ENCODE measurements at regions not wholly inside any gene's neighbourhood (a gene's known extent, or its start where the extent isn't known, plus 50 kb on each side); places are given as distances from the start of the nearest gene placed in this dataset.
"Not testable (repeated sequence)": the region's sequence is repeated elsewhere in the genome, so short reads cannot be mapped to it uniquely, and the experiment has no call there.

DNA sequence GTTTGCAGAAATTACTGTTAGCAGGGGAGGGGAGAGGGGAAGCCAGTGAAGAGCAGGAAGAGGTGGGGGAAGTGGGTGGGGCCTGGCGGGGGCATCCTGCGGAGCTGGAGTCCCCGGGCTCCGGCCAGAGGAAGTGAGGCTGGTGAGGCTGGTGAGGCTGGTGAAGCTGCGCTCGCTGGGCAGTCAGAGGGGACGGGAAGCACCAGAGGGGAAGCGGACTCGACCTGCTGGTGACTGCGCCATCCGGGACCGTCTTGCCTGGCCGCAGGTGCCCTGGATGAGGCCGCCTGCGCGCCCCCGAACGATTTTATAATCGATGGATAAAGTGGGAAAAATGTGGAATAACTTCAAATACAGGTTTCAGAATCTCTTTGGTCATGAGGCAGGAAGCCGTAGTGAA, 635.3 kb upstream of the MARCKS start:
- TF ChIP-seq CTCF (IDR thresholded peaks at IDR 0.05; ENCODE audit: low read depth, low read length): no peak
- no peak for DNase-seq (ENCODE audit: low read depth in 2 of 2)
- H3K4me3 ChIP-seq (replicated peaks in 1 of 2; ENCODE audit: low read depth in 2 of 2, low read length in 2 of 2): no peak overlapping the region

- no peak for DNase-seq (ENCODE audit: low read depth in 2 of 2)
- no peak for TF ChIP-seq CTCF (IDR thresholded peaks at IDR 0.05; ENCODE audit: low read depth, low read length)
- H3K4me3 ChIP-seq (replicated peaks in 1 of 2; ENCODE audit: low read depth in 2 of 2, low read length in 2 of 2): no peak overlapping the region
Measured at GRCh38 chr6:113246186-113246585, 611.0 kb upstream of the MARCKS start.

DNA sequence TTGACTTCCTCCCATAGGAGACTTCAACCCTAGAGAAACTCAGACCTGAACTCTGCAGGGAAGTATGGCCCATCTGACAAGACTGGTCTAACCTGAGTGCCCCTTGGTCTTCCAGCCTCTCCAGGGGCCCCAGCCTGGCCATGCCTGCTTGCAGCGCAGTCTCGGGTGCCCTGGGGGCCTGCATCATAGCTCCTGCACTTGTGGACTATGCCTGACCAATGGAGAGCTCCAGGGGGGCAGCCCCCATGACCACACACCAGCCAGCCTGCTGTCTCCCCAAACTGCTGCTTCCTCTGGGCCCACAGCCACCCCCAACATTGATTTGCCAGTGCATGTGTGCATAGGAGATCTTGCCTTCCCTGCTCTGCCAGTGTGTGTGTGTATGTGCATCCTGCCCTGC, 608.6 kb upstream of the MARCKS start:
- no peak for DNase-seq (ENCODE audit: low read depth in 2 of 2)
- no peak for TF ChIP-seq CTCF (IDR thresholded peaks at IDR 0.05; ENCODE audit: low read depth, low read length)
- no peak overlapping the region for H3K4me3 ChIP-seq (replicated peaks in 1 of 2; ENCODE audit: low read depth in 2 of 2, low read length in 2 of 2)

DNA sequence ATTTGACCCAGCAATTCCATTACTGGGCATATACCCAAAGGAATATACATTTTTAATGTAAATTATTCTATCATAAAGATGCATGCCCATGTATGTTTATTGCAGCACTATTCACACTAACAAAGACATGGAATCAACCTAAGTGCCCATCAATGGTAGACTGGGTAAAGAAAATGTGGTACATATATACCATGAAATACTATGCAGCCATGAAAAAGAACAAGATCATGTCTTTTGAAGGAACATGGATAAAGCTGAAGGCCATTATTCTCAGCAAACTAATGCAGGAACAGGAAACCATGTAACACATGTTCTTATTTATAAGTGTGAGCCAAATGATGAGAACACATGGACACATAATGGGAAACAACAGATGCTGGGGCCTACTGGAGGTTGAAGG, 603.0 kb upstream of the MARCKS start:
- H3K4me3 ChIP-seq (replicated peaks in 1 of 2; ENCODE audit: low read depth in 2 of 2, low read length in 2 of 2); DNase-seq (ENCODE audit: low read depth in 2 of 2): not testable (repeated sequence)

DNA sequence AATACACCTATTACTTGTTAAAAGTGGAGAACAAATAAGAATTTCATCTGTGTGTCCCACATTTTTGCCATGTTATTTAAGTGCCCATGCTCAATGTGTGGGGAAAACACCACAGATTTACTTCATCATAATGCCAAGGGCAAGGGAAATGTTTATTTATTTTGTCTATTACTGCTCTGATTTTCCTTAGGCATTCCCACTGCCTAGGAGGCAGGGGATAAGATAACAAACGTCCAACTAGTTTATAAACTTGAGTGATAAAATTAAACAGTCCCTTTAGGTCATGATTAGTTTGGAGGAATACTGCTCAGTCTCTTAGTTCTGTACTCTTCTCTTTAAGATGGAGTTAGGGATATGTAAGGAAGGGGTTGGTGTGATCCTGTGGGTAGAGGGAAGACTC, 598.4 kb upstream of the MARCKS start:
- no peak overlapping the region for H3K4me3 ChIP-seq (replicated peaks in 1 of 2; ENCODE audit: low read depth in 2 of 2, low read length in 2 of 2)
- no peak for DNase-seq (ENCODE audit: low read depth in 2 of 2)
- TF ChIP-seq CTCF (IDR thresholded peaks at IDR 0.05; ENCODE audit: low read depth, low read length): no peak

- DNase-seq (ENCODE audit: low read depth in 2 of 2): peak; percentile 56 to 66
- no peak for TF ChIP-seq CTCF (IDR thresholded peaks at IDR 0.05; ENCODE audit: low read depth, low read length)
- no peak overlapping the region for H3K4me3 ChIP-seq (replicated peaks in 1 of 2; ENCODE audit: low read depth in 2 of 2, low read length in 2 of 2)
Measured at GRCh38 chr6:113271437-113271836, 585.7 kb upstream of the MARCKS start.

- TF ChIP-seq CTCF (IDR thresholded peaks at IDR 0.05; ENCODE audit: low read depth, low read length): no peak
- peak; percentile 24 to 49 for DNase-seq (ENCODE audit: low read depth in 2 of 2)
- no peak overlapping the region for H3K4me3 ChIP-seq (replicated peaks in 1 of 2; ENCODE audit: low read depth in 2 of 2, low read length in 2 of 2)
Measured at GRCh38 chr6:113276601-113277000, 580.5 kb upstream of the MARCKS start.

Measured in cardiac fibroblast (primary cell).